ENCODE measurements at regions not wholly inside any gene's neighbourhood (a gene's known extent, or its start where the extent isn't known, plus 50 kb on each side); places are given as distances from the start of the nearest gene placed in this dataset.
"Not testable (repeated sequence)": the region's sequence is repeated elsewhere in the genome, so short reads cannot be mapped to it uniquely, and the experiment has no call there.

DNA sequence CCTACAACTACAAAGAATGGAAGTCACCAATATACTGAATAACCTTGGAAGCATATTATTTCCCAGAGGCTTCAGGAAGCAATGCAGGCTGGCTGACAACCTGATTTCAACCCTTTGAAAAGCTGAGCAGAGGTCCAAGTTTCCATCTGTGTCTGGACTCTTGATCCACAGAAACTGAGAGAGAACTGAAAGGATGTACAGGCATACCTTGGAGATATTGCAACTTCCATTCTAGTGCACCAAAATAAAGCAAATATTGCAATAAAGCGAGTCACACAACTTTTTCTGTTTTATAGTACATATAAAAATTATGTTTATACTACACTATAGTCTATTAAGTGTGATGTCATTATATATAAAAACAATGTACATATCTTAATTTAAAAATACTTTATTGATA is 85.3 kb downstream of the TYW3 start:
- DNase-seq (ENCODE audit: low read depth) = no peak

- no peak for DNase-seq (ENCODE audit: low read depth)
Observed at GRCh38 chr1:74818661-74819456, 85.9 kb downstream of the TYW3 start.

- DNase-seq (ENCODE audit: low read depth) = peak; percentile 1
Observed at GRCh38 chr1:74822851-74823401, 90.0 kb downstream of the TYW3 start.

DNA sequence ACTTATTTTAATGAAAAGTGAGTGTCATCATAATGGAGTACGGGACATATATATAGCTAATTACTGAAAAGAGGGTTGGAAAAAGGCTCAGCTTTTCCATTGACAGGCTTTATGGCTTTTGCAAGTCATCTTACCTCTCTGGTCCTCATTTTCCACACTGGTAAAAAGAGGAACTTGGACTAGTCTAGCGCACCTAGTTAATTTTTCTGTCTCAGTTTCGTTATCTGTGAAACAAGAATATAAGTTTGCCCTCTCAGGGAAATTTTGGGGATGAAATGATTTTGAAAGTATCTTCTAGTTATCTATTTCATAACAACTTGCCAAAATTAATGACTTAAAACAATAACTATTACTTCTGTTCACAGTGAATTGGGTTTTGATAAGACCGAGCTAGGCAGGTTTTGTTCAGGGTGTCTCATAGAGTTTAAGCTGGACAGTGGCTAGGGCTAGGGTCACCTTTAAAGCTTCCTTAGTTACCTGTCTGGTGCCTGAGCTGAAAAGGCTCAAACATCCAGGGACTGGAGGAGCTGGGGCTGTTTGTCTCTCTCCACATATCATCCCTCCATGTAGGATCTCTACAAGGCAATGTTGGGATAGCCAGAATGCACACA is 91.7 kb downstream of the TYW3 start:
- DNase-seq (ENCODE audit: low read depth) = no peak

- DNase-seq (ENCODE audit: low read depth) = no peak
Observed at GRCh38 chr1:74830766-74831165, 97.8 kb downstream of the TYW3 start.

DNA sequence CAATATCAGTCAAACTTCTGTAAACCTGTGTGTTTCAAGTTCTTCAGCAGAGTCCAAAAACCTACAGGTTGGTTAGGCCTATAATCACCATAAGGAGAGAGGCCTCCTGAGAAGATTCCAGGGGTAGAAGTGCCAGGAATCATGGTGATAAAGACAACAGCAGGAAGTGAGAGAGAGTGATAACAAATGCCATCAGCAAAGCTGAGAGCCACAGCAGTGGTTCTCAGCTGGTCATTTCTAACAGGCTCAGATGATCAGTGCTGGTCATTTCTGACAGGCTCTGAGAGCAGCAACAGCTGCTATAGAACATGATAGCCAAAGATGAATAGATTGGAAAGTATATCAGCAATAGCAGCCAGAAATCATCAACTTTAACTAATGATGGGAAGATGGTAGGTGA is 101.3 kb downstream of the TYW3 start:
- no peak for DNase-seq (ENCODE audit: low read depth)

- DNase-seq (ENCODE audit: low read depth) = no peak
Observed at GRCh38 chr1:74835051-74835450, 102.1 kb downstream of the TYW3 start.

- DNase-seq (ENCODE audit: low read depth) = no peak
Observed at GRCh38 chr1:74842726-74843125, 109.8 kb downstream of the TYW3 start.

GRCh38 chr1:74847715-74848114 is 114.8 kb downstream of the TYW3 start:
- DNase-seq (ENCODE audit: low read depth) = no peak

DNA sequence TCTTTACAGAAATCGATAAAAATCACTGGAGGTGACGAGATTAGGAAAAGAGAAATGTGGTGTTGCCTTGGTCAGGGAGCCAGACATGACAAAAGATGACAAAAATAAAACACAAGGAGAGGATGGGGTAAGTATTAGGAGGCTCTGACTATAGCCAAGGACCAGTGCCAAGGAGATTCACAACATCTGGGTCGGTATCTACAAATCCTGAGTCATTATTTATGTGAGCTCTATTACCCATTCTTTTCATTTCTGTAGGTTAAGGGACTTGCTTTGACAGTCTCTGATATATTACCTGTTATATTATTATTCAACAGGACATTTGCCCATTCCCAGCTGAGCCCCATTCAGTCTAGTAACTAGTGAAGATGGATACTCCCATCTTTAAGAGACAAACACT is 120.8 kb downstream of the TYW3 start:
- no peak for DNase-seq (ENCODE audit: low read depth)

GRCh38 chr1:74856174-74856573 is 123.2 kb downstream of the TYW3 start:
- no peak for DNase-seq (ENCODE audit: low read depth)

DNA sequence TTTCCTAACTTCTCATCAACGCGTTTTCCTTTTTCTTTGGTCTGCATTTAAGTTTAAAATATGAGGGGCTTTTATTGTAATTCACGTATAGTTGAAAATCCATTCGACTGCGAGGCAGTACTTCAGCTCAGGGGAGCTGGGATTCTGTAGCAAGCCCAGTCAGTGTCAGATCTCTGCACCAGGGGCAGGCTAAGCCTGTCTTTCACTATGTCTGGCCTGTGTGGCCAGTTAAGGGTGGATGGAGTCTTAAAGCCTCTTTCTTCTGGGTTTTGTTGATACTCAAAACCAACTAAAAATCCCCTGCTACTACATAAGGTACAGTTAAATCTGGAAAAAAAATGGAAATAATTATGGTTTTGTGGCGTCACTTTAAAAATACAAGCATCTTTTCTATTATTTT is 124.7 kb downstream of the TYW3 start:
- no peak for DNase-seq (ENCODE audit: low read depth)

GRCh38 chr1:74858136-74858535 is 125.2 kb downstream of the TYW3 start:
- DNase-seq (ENCODE audit: low read depth) = no peak

DNA sequence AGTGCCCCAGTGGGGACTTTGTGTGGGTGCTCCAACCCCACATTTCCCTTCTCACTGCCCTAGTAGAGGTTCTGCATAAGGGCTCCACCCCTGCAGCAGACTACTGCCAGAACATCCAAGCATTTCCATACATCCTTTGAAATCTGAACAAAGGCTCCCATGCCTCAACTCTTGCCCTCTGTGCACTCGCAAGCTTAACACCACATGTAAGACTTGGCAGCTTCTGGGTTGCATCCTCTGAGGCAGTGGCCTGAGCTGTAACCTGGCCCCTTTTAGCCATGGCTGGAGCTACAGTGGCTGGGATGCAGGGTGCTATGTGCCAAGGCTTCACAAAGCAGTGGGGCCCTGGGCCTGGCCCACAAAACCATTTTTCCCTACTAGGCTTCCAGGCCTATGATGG is 128.9 kb downstream of the TYW3 start:
- no peak for DNase-seq (ENCODE audit: low read depth)

- DNase-seq (ENCODE audit: low read depth) = no peak
Observed at GRCh38 chr1:74869702-74870101, 136.8 kb downstream of the TYW3 start.

GRCh38 chr1:74877366-74877765 is 144.4 kb downstream of the TYW3 start:
- DNase-seq (ENCODE audit: low read depth) = not testable (repeated sequence)

DNA sequence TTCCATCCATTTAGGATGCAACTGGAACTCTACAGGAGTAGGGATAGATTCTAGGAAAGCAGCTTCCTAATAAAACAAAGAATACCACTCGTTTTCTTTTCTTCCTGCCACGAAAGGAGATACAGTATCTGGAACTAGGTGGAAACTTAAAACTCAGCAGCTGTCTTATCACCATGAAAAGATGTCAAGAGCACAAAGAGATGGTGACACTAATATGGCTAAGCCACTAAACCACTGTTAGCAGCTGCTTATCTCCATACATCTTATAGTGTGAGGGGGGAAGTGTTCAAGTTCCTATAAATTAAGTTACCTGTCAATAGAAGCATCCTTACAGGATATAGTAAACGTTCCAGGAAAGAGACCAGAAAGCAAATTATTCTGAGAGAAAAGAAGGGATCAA is 162.5 kb downstream of the TYW3 start:
- DNase-seq (ENCODE audit: low read depth) = no peak

DNA sequence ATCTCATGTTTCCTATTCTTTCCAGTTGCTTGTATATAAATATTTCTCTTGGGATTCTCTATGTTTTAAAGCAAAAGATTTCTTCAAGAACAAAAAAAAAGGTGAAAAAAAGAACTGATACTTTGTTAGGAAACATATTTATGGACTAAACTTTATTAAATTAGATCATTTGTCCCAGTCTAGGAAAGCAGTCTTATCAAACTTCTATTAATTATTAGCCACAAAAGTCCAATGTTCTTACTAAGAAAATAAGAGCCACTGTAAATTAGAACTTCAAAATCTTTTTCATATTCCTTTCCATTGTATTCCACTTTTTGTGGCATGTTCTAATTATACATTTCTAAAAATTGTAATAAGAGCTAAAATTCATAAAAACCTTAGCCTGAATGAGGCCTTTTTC is 175.2 kb downstream of the TYW3 start:
- no peak for DNase-seq (ENCODE audit: low read depth)

DNA sequence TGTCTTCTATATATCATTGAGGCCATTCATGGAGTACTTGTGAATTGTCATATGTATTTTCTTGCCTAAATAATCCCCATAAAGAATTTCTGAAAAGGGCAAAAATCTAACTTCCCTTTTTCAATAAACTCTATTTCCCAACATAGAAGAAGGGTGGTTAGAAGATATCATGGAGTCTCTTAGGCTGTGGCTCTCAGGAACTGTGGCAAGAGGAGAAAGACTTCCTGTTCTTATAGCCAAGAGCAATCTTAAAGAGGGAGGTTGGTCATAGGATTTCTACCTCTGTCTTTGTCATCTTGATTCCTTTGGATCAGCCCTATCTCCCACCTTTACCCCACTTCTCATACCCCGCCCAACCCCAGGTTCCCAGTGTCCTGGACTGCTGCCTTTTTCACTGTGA is 175.8 kb downstream of the TYW3 start:
- no peak for DNase-seq (ENCODE audit: low read depth)

DNA sequence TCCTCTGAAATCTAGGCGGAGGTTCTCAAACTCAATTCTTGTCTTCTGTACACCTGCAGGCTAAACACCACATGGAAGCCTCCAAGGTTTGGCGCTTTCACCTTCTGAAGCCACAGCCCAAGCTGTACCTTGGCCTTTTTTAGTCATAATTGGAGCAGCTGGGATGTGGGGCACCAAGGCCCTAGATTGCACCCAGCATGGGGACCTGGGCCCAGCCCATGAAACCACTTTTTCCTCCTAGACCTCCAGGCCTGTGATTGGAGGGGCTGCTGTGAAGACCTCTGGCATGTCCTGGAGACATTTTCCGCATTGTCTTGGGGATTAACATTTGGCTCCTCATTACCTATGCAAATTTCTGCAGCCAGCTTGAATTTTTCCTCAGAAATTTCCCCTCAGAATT is 181.0 kb downstream of the TYW3 start:
- no peak for DNase-seq (ENCODE audit: low read depth)

GRCh38 chr1:74933500-74933899 is 200.5 kb downstream of the TYW3 start:
- no peak for DNase-seq (ENCODE audit: low read depth)

GRCh38 chr1:74935446-74935845 is 198.7 kb upstream of the LHX8 start:
- no peak for DNase-seq (ENCODE audit: low read depth)

- no peak for DNase-seq (ENCODE audit: low read depth)
Observed at GRCh38 chr1:74937176-74937575, 197.0 kb upstream of the LHX8 start.

DNA sequence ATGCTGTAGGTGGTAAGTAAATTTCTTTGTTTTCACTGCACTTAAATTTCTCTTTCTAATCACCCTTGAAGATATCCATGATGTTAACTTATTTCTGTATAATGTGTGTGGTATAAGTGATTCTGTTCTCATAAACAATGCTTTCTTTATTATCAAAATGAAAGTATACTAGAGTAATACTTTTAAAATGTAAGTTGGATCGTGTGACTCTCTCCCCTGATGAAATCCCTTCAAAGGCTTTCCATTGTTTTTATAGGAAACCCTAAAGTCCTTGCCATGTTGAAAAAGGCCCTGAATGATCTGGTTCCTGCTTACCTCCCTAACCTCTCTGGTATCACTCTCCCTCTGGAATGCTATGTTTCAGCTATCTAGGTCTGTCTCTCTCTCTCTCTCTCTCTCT is 191.1 kb upstream of the LHX8 start:
- no peak for DNase-seq (ENCODE audit: low read depth)

Measured in fibroblast of the conjunctiva (primary cell).